ENCODE measurements at regions not wholly inside any gene's neighbourhood (a gene's known extent, or its start where the extent isn't known, plus 50 kb on each side); places are given as distances from the start of the nearest gene placed in this dataset.

DNA sequence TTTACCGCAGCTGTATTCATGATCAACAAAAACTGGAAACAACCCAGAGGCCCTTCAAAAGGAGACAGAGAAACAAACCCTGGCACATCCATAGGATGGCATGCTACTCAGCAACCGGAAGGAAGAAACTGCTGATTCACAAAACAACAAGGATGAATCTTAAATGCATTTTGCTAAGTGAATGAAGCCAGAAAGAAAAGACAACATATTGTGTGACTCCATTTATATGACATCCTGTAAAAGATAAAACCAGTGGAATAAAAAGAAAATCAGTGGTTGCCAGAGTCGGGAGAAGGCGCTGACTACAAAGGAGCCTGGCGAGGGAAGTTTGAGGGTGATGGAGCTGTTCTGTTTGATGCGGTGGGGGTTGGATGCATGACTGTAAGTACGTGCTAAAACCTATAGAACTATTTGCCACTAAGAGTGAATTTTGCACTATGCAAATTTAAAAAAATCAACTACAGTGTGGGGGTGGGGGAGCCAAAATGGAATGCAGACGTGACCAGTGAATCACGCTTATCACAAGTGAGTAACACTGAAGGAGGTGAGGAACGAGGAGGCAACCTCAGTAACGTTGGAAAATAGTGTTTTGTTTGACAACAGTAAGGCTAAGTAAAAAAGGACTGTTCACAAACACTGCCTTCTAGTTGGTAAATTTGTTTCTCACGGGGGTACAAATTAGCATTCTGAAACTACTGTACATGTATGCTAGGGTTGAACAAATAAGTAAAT, 108.9 kb downstream of the INHBB start:
- Histone ChIP-seq H3K36me3 (no peaks in the 10 kb centered on the region), H3K27me3 (no peaks in the 10 kb centered on the region), H3K27ac (no peak overlapping the region), H3K4me1 (no peaks in the 10 kb centered on the region), H3K9me3 (peaks cover 0 to 34% (median 19%) of the 10 kb centered on the region in 12 donors), H3K4me3 (no peak overlapping the region)
- ATAC-seq (no peak), DNase-seq (no peak)
- TF ChIP-seq, protein P1, sequence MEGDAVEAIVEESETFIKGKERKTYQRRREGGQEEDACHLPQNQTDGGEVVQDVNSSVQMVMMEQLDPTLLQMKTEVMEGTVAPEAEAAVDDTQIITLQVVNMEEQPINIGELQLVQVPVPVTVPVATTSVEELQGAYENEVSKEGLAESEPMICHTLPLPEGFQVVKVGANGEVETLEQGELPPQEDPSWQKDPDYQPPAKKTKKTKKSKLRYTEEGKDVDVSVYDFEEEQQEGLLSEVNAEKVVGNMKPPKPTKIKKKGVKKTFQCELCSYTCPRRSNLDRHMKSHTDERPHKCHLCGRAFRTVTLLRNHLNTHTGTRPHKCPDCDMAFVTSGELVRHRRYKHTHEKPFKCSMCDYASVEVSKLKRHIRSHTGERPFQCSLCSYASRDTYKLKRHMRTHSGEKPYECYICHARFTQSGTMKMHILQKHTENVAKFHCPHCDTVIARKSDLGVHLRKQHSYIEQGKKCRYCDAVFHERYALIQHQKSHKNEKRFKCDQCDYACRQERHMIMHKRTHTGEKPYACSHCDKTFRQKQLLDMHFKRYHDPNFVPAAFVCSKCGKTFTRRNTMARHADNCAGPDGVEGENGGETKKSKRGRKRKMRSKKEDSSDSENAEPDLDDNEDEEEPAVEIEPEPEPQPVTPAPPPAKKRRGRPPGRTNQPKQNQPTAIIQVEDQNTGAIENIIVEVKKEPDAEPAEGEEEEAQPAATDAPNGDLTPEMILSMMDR (IDR thresholded peaks at IDR 0.05), result no peak
- TF ChIP-seq POLR2A (IDR thresholded peaks at IDR 0.05), result no peak
- 76 to 80% (median 78%) methylated on average over 12 of the region's 12 CpGs for WGBS, 4 donors
- intact Hi-C loops (cut with DNase I), result no loop called here

- intact Hi-C loops (cut with DNase I), result no loop called here
- Histone ChIP-seq H3K4me1 (no peaks in the 10 kb centered on the region), H3K27ac (no peak overlapping the region), H3K36me3 (no peaks in the 10 kb centered on the region), H3K9me3 (peaks cover 0 to 35% (median 19%) of the 10 kb centered on the region in 12 donors), H3K27me3 (no peaks in the 10 kb centered on the region), H3K4me3 (no peak overlapping the region)
- 89 to 92% (median 90%) methylated on average over 1 of the region's 1 CpG for WGBS, 4 donors
- no peak for ATAC-seq
- no peak for DNase-seq
- TF ChIP-seq, protein P1 (IDR thresholded peaks at IDR 0.05), result no peak
- TF ChIP-seq POLR2A (IDR thresholded peaks at IDR 0.05), result no peak
These were observed 109.5 kb downstream of the INHBB start for GRCh38 chr2:120455390-120455789.

- no peaks in the 10 kb centered on the region for H3K27me3 ChIP-seq
- H3K9me3 ChIP-seq, result peaks cover 0 to 35% (median 19%) of the 10 kb centered on the region in 12 donors
- H3K27ac ChIP-seq, result no peak overlapping the region
- H3K4me3 ChIP-seq, result no peak overlapping the region
- TF ChIP-seq, protein P1 (IDR thresholded peaks at IDR 0.05), result no peak
- TF ChIP-seq POLR2A (IDR thresholded peaks at IDR 0.05), result no peak
- intact Hi-C loops (cut with DNase I), result no loop called here
- 86 to 94% (median 93%) methylated on average over 1 of the region's 1 CpG for WGBS, 4 donors
- no peak for DNase-seq
- no peaks in the 10 kb centered on the region for H3K4me1 ChIP-seq
- no peaks in the 10 kb centered on the region for H3K36me3 ChIP-seq
- no peak for ATAC-seq
These were observed 110.9 kb downstream of the INHBB start for GRCh38 chr2:120456867-120457266.

- Histone ChIP-seq H3K9me3 (peaks cover 0 to 35% (median 19%) of the 10 kb centered on the region in 12 donors), H3K27me3 (no peaks in the 10 kb centered on the region), H3K27ac (no peak overlapping the region), H3K4me3 (no peak overlapping the region), H3K4me1 (peaks cover 0 to 4% (median 0%) of the 10 kb centered on the region in 12 donors), H3K36me3 (no peaks in the 10 kb centered on the region)
- WGBS, 4 donors, result 89 to 93% (median 93%) methylated on average over 8 of the region's 8 CpGs
- TF ChIP-seq POLR2A (IDR thresholded peaks at IDR 0.05), result no peak
- TF ChIP-seq, protein P1 (IDR thresholded peaks at IDR 0.05), result no peak
- intact Hi-C loops (cut with DNase I), result no loop called here
- ATAC-seq (no peak), DNase-seq (no peak)
These were observed 114.6 kb downstream of the INHBB start for GRCh38 chr2:120460511-120460910.

Data from heart left ventricle (tissue), 16 donors.